Glutamatergic neuron (in vitro differentiated cells): ENCODE measurements at regions not wholly inside any gene's neighbourhood (a gene's known extent, or its start where the extent isn't known, plus 50 kb on each side); places are given as distances from the start of the nearest gene placed in this dataset.
A peak's percentile ranks its signal among the peaks of the same experiment; 100 is the strongest.
"Not testable (repeated sequence)": the region's sequence is repeated elsewhere in the genome, so short reads cannot be mapped to it uniquely, and the experiment has no call there.

ENCODE experiments used
- DNase-seq: peaks from one replicate; pipeline ENCODE4 v3.0.0; 2022
- H3K27ac Mint-ChIP-seq: one replicate; pipeline ENCODE4 v1.8.0; 2020; ENCODE audit warnings: mild to moderate bottlenecking, mixed read lengths, inconsistent platforms; ENCODE audit not compliant: unreplicated experiment
- H3K27me3 Mint-ChIP-seq: one replicate; pipeline ENCODE4 v1.8.0; 2020; ENCODE audit warnings: mild to moderate bottlenecking, moderate library complexity, mixed read lengths, inconsistent platforms; ENCODE audit not compliant: unreplicated experiment
- H3K36me3 Mint-ChIP-seq: one replicate; pipeline ENCODE4 v1.8.0; 2020; ENCODE audit warnings: mild to moderate bottlenecking, mixed read lengths, inconsistent platforms; ENCODE audit not compliant: unreplicated experiment
- H3K4me1 Mint-ChIP-seq: one replicate; pipeline ENCODE4 v1.8.0; 2020; ENCODE audit warnings: mild to moderate bottlenecking, low read depth, mixed read lengths, inconsistent platforms; ENCODE audit not compliant: unreplicated experiment
- H3K4me3 Mint-ChIP-seq: one replicate; pipeline ENCODE4 v1.8.0; 2020; ENCODE audit warnings: mild to moderate bottlenecking, mixed read lengths, inconsistent platforms; ENCODE audit not compliant: unreplicated experiment
- H3K9me3 Mint-ChIP-seq: one replicate; pipeline ENCODE4 v1.8.0; 2020; ENCODE audit warnings: mild to moderate bottlenecking, moderate library complexity, mixed read lengths, inconsistent platforms; ENCODE audit not compliant: unreplicated experiment
- CTCF ChIP-seq: fragments of 200-600 bp; sonication (generic); IDR thresholded peaks from one replicate; pipeline ENCODE4 v1.5.0; 2021; ENCODE audit not compliant: partially characterized antibody, unreplicated experiment

GRCh38 chr14:105632010-105632409, 105.6 kb downstream of the TMEM121 start:
- Mint-ChIP-seq H3K9me3 (peaks cover 25% of the 10 kb centered on the region), H3K4me1 (no peaks in the 10 kb centered on the region), H3K4me3 (no peak overlapping the region), H3K27me3 (peaks cover 19% of the 10 kb centered on the region), H3K27ac (peak overlapping the region; percentile 4), H3K36me3 (peaks cover 12% of the 10 kb centered on the region)
- no peak for DNase-seq
- no peak for TF ChIP-seq CTCF

- Mint-ChIP-seq H3K36me3 (peaks cover 14% of the 10 kb centered on the region), H3K27me3 (peaks cover 19% of the 10 kb centered on the region), H3K9me3 (peaks cover 25% of the 10 kb centered on the region)
- not testable (repeated sequence) for H3K4me3 Mint-ChIP-seq, DNase-seq, H3K27ac Mint-ChIP-seq, H3K4me1 Mint-ChIP-seq
These were observed 107.2 kb downstream of the TMEM121 start for GRCh38 chr14:105633596-105633995.

- H3K27ac Mint-ChIP-seq = no peak overlapping the region
- peaks cover 14% of the 10 kb centered on the region for H3K36me3 Mint-ChIP-seq
- TF ChIP-seq CTCF = no peak
- no peak for DNase-seq
- peaks cover 16% of the 10 kb centered on the region for H3K27me3 Mint-ChIP-seq
- H3K4me3 Mint-ChIP-seq = no peak overlapping the region
- no peaks in the 10 kb centered on the region for H3K4me1 Mint-ChIP-seq
- peaks cover 23% of the 10 kb centered on the region for H3K9me3 Mint-ChIP-seq
These were observed 109.2 kb downstream of the TMEM121 start for GRCh38 chr14:105635560-105635959.

- peaks cover 16% of the 10 kb centered on the region for H3K27me3 Mint-ChIP-seq
- H3K9me3 Mint-ChIP-seq = peaks cover 21% of the 10 kb centered on the region
- not testable (repeated sequence) for H3K27ac Mint-ChIP-seq, H3K4me1 Mint-ChIP-seq, H3K4me3 Mint-ChIP-seq, DNase-seq
- peaks cover 14% of the 10 kb centered on the region for H3K36me3 Mint-ChIP-seq
These were observed 109.6 kb downstream of the TMEM121 start for GRCh38 chr14:105636021-105636420.

GRCh38 chr14:105636935-105637334, 110.6 kb downstream of the TMEM121 start:
- H3K9me3 Mint-ChIP-seq = peaks cover 15% of the 10 kb centered on the region
- no peak for DNase-seq
- peaks cover 19% of the 10 kb centered on the region for H3K27me3 Mint-ChIP-seq
- no peak overlapping the region for H3K4me3 Mint-ChIP-seq
- no peaks in the 10 kb centered on the region for H3K4me1 Mint-ChIP-seq
- TF ChIP-seq CTCF = no peak
- H3K36me3 Mint-ChIP-seq = peaks cover 10% of the 10 kb centered on the region
- peak overlapping the region; percentile 57 for H3K27ac Mint-ChIP-seq

- Mint-ChIP-seq H3K27me3 (peaks cover 19% of the 10 kb centered on the region), H3K9me3 (peaks cover 14% of the 10 kb centered on the region)
- not testable (repeated sequence) for H3K4me3 Mint-ChIP-seq, H3K4me1 Mint-ChIP-seq, H3K27ac Mint-ChIP-seq, H3K36me3 Mint-ChIP-seq, DNase-seq
These were observed 111.0 kb downstream of the TMEM121 start for GRCh38 chr14:105637345-105637744.

- H3K4me1 Mint-ChIP-seq, H3K36me3 Mint-ChIP-seq, DNase-seq, H3K27ac Mint-ChIP-seq, H3K4me3 Mint-ChIP-seq: not testable (repeated sequence)
- H3K27me3 Mint-ChIP-seq = peaks cover 19% of the 10 kb centered on the region
- peaks cover 17% of the 10 kb centered on the region for H3K9me3 Mint-ChIP-seq
These were observed 113.9 kb downstream of the TMEM121 start for GRCh38 chr14:105639969-105640931.
